Breast epithelium (tissue), 3 donors: ENCODE measurements at regions not wholly inside any gene's neighbourhood (a gene's known extent, or its start where the extent isn't known, plus 50 kb on each side); places are given as distances from the start of the nearest gene placed in this dataset.
"Not testable (repeated sequence)": the region's sequence is repeated elsewhere in the genome, so short reads cannot be mapped to it uniquely, and the experiment has no call there.

Experiments
- POLR2A ChIP-seq: fragments of 450-650 bp; IDR thresholded peaks from one replicate; pipeline ENCODE4 v1.6.1; 2016; ENCODE audit warnings: antibody characterized with exemption, mild to moderate bottlenecking, moderate library complexity
- POLR2AphosphoS5 ChIP-seq, 3 donors: sonication (generic); formaldehyde crosslinking; IDR thresholded peaks; one replicate each; pipeline ENCODE4 v1.6.1; 2017; ENCODE audit warnings: antibody characterized with exemption in 3 of 3
- TF ChIP-seq, protein P1 (sequence below), 3 donors: fragments of 450-650 bp; IDR thresholded peaks; one replicate each; pipeline ENCODE4 v1.5.1; 2016 to 2017; ENCODE audit warnings: antibody characterized with exemption in 3 of 3, mild to moderate bottlenecking in 3 of 3, moderate library complexity in 3 of 3

DNA sequence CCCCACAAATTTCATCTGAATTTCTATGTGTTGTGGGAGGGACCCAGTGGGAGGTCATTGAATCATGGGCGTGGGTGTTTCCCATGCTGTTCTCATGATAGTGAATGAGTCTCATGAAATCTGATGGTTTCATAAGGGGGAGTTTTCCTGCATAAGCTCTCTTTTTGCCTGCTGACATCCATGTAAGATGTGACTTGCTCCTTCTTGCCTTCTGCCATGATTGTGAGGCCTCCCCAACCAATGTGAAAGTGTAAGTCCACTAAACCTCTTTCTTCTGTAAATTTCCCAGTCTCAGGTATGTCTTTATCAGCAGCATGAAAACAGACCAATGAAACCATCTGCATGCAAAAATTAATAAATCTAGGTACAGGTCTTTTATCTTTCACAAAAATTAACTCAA is 331.8 kb upstream of the GJE1 start:
- TF ChIP-seq, protein P1, sequence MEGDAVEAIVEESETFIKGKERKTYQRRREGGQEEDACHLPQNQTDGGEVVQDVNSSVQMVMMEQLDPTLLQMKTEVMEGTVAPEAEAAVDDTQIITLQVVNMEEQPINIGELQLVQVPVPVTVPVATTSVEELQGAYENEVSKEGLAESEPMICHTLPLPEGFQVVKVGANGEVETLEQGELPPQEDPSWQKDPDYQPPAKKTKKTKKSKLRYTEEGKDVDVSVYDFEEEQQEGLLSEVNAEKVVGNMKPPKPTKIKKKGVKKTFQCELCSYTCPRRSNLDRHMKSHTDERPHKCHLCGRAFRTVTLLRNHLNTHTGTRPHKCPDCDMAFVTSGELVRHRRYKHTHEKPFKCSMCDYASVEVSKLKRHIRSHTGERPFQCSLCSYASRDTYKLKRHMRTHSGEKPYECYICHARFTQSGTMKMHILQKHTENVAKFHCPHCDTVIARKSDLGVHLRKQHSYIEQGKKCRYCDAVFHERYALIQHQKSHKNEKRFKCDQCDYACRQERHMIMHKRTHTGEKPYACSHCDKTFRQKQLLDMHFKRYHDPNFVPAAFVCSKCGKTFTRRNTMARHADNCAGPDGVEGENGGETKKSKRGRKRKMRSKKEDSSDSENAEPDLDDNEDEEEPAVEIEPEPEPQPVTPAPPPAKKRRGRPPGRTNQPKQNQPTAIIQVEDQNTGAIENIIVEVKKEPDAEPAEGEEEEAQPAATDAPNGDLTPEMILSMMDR (IDR thresholded peaks at IDR 0.05) = not testable (repeated sequence)
- TF ChIP-seq POLR2AphosphoS5 (IDR thresholded peaks at IDR 0.05); POLR2A: not testable (repeated sequence)
